GM08714 (cell line): ENCODE measurements at regions not wholly inside any gene's neighbourhood (a gene's known extent, or its start where the extent isn't known, plus 50 kb on each side); places are given as distances from the start of the nearest gene placed in this dataset.

Experiments used
- H3K4me3 ChIP-seq: fragments of 200-500 bp; sonication (Bioruptor generic); 2 replicates; pipeline ENCODE4 v1.5.1; 2014; ENCODE audit warnings: mild to moderate bottlenecking, low read length, inconsistent platforms
- ZNF274 ChIP-seq: IDR thresholded peaks from 2 replicates; pipeline ENCODE4 v1.6.1; 2012; ENCODE audit warnings: mild to moderate bottlenecking, low read depth, low read length

- H3K4me3 ChIP-seq: no peak overlapping the region
- TF ChIP-seq ZNF274: no peak
Measured at GRCh38 chr12:66900616-66901015, 221.7 kb upstream of the GRIP1 start.

GRCh38 chr12:66901138-66901932 is 222.5 kb upstream of the GRIP1 start:
- H3K4me3 ChIP-seq: no peak overlapping the region
- TF ChIP-seq ZNF274: no peak

- no peak overlapping the region for H3K4me3 ChIP-seq
- TF ChIP-seq ZNF274: no peak
Measured at GRCh38 chr12:66902020-66902419, 223.1 kb upstream of the GRIP1 start.

GRCh38 chr12:66903782-66904396 is 225.0 kb upstream of the GRIP1 start:
- TF ChIP-seq ZNF274: no peak
- no peak overlapping the region for H3K4me3 ChIP-seq

GRCh38 chr12:66905201-66905600 is 226.3 kb upstream of the GRIP1 start:
- no peak overlapping the region for H3K4me3 ChIP-seq
- TF ChIP-seq ZNF274: no peak

- TF ChIP-seq ZNF274: no peak
- H3K4me3 ChIP-seq: no peak overlapping the region
Measured at GRCh38 chr12:66910366-66910974, 231.6 kb upstream of the GRIP1 start.

- no peak for TF ChIP-seq ZNF274
- no peak overlapping the region for H3K4me3 ChIP-seq
Measured at GRCh38 chr12:66915306-66915904, 236.5 kb upstream of the GRIP1 start.

- H3K4me3 ChIP-seq: no peak overlapping the region
- no peak for TF ChIP-seq ZNF274
Measured at GRCh38 chr12:66916189-66916588, 237.3 kb upstream of the GRIP1 start.

GRCh38 chr12:66919466-66919865 is 240.6 kb upstream of the GRIP1 start:
- TF ChIP-seq ZNF274: no peak
- no peak overlapping the region for H3K4me3 ChIP-seq

GRCh38 chr12:66920205-66920604 is 241.3 kb upstream of the GRIP1 start:
- no peak overlapping the region for H3K4me3 ChIP-seq
- no peak for TF ChIP-seq ZNF274

- TF ChIP-seq ZNF274: no peak
- H3K4me3 ChIP-seq: no peak overlapping the region
Measured at GRCh38 chr12:66921151-66921550, 242.3 kb upstream of the GRIP1 start.

- H3K4me3 ChIP-seq: no peak overlapping the region
- TF ChIP-seq ZNF274: no peak
Measured at GRCh38 chr12:66925083-66925482, 246.2 kb upstream of the GRIP1 start.

- no peak overlapping the region for H3K4me3 ChIP-seq
- no peak for TF ChIP-seq ZNF274
Measured at GRCh38 chr12:66929121-66929520, 250.2 kb upstream of the GRIP1 start.

- H3K4me3 ChIP-seq: no peak overlapping the region
- no peak for TF ChIP-seq ZNF274
Measured at GRCh38 chr12:66931091-66931490, 252.2 kb upstream of the GRIP1 start.

- no peak overlapping the region for H3K4me3 ChIP-seq
- TF ChIP-seq ZNF274: no peak
Measured at GRCh38 chr12:66932126-66932525, 253.2 kb upstream of the GRIP1 start.
